IMR-90 (cell line): ENCODE measurements at regions not wholly inside any gene's neighbourhood (a gene's known extent, or its start where the extent isn't known, plus 50 kb on each side); places are given as distances from the start of the nearest gene placed in this dataset.

Experiments
- ATAC-seq: fragments of 200-7000 bp; cut with Tn5 transposase; 2 replicates; pipeline ENCODE4 v1.9.1; 2020; ENCODE audit warnings: low read depth, mild to moderate bottlenecking, moderate library complexity
- BruUV-seq: library from RNA; stranded (reverse); fragments of 400-500 nt; replicated peaks from 2 replicates; lab custom pipeline; 2021; lab: Mats Ljungman, UMichigan
- CTCF ChIA-PET: fragments of 300-600 bp; formaldehyde crosslinking; extraction: SDS; loops from one replicate; lab custom pipeline; 2021; ENCODE audit warnings: antibody characterized with exemption; lab: Yijun Ruan, JAX
- POLR2A ChIA-PET: fragments of 300-600 bp; sonication (Branson Sonifier 250); formaldehyde crosslinking; loops from one replicate; lab custom pipeline; 2022; ENCODE audit warnings: antibody characterized with exemption; ENCODE audit not compliant: unreplicated experiment; lab: Charles Lee
- DNase-seq: peaks from one replicate; pipeline ENCODE4 v3.0.0; 2013
- H2AFZ ChIP-seq: replicated peaks from 2 replicates; pipeline ENCODE3; 2013; ENCODE audit warnings: low read length, mild to moderate bottlenecking; ENCODE audit not compliant: poor library complexity
- H2AK5ac ChIP-seq: 2 replicates; pipeline ENCODE4 v1.6.1; 2013; ENCODE audit warnings: low read depth, low read length, inconsistent platforms
- H2AK9ac ChIP-seq: replicated peaks from 2 replicates; pipeline ENCODE3; 2013; ENCODE audit warnings: mild to moderate bottlenecking, low read depth, low read length, moderate library complexity; ENCODE audit not compliant: poor library complexity
- H2BK120ac ChIP-seq: 2 replicates; pipeline ENCODE4 v1.6.1; 2013; ENCODE audit warnings: low read depth, low read length, inconsistent platforms
- H2BK15ac ChIP-seq: 3 replicates; pipeline ENCODE4 v1.6.1; 2013; ENCODE audit warnings: low read depth, low read length, inconsistent platforms
- H2BK20ac ChIP-seq: 2 replicates; pipeline ENCODE4 v1.6.1; 2013; ENCODE audit warnings: low read depth, mild to moderate bottlenecking, inconsistent platforms, low read length, moderate library complexity
- H2BK5ac ChIP-seq: 2 replicates; pipeline ENCODE4 v1.6.1; 2013; ENCODE audit warnings: mild to moderate bottlenecking, low read depth, low read length, inconsistent platforms; ENCODE audit not compliant: poor library complexity, severe bottlenecking
- H3K14ac ChIP-seq: replicated peaks from 2 replicates; pipeline ENCODE4 v1.6.1; 2013; ENCODE audit warnings: low read depth, low read length, inconsistent platforms
- H3K18ac ChIP-seq: 2 replicates; pipeline ENCODE4 v1.6.1; 2013; ENCODE audit warnings: low read depth, low read length, control low read depth
- H3K23ac ChIP-seq: 2 replicates; pipeline ENCODE4 v1.6.1; 2013; ENCODE audit warnings: low read depth, low read length, inconsistent platforms
- H3K27ac ChIP-seq: 2 replicates; pipeline ENCODE4 v1.5.1; 2013; ENCODE audit warnings: mild to moderate bottlenecking, control low read depth, low read length; ENCODE audit not compliant: insufficient read depth
- H3K27me3 ChIP-seq: 2 replicates; pipeline ENCODE4 v1.6.1; 2013; ENCODE audit warnings: low read length; ENCODE audit not compliant: control insufficient read depth, insufficient read depth
- H3K36me3 ChIP-seq: 2 replicates; pipeline ENCODE4 v1.6.1; 2013; ENCODE audit warnings: low read length, mixed read lengths; ENCODE audit not compliant: control insufficient read depth, insufficient read depth
- H3K4ac ChIP-seq: 2 replicates; pipeline ENCODE4 v1.6.1; 2013; ENCODE audit warnings: low read depth, low read length, inconsistent platforms
- H3K4me1 ChIP-seq: 2 replicates; pipeline ENCODE4 v1.6.1; 2013; ENCODE audit warnings: low read length, mixed read lengths; ENCODE audit not compliant: control insufficient read depth, insufficient read depth
- H3K4me2 ChIP-seq: 2 replicates; pipeline ENCODE4 v1.6.1; 2013; ENCODE audit warnings: low read depth, mild to moderate bottlenecking, control low read depth, low read length, moderate library complexity
- H3K4me3 ChIP-seq: 2 replicates; pipeline ENCODE4 v1.5.1; 2013; ENCODE audit warnings: low read depth, mild to moderate bottlenecking, control low read depth, low read length, moderate library complexity; ENCODE audit not compliant: insufficient read depth
- H3K56ac ChIP-seq: 2 replicates; pipeline ENCODE4 v1.6.1; 2013; ENCODE audit warnings: low read length, inconsistent platforms; ENCODE audit not compliant: insufficient read depth; ENCODE audit errors: extremely low read depth
- H3K79me1 ChIP-seq, 2 experiments: 2 replicates each; pipeline ENCODE4 v1.6.1; 2013; ENCODE audit warnings: low read length in 2 of 2, inconsistent platforms in 1 of 2, low read depth in 1 of 2
- H3K9ac ChIP-seq: 2 replicates; pipeline ENCODE4 v1.6.1; 2013; ENCODE audit warnings: low read depth, low read length, control low read depth
- H3K9me1 ChIP-seq: 2 replicates; pipeline ENCODE4 v1.6.1; 2013; ENCODE audit warnings: low read length, inconsistent platforms; ENCODE audit not compliant: insufficient read depth
- H3K9me3 ChIP-seq: 2 replicates; pipeline ENCODE4 v1.6.1; 2013; ENCODE audit warnings: low read length; ENCODE audit not compliant: control insufficient read depth, insufficient read depth
- H4K20me1 ChIP-seq: 2 replicates; pipeline ENCODE4 v1.6.1; 2013; ENCODE audit warnings: low read length, inconsistent platforms; ENCODE audit not compliant: insufficient read depth
- H4K5ac ChIP-seq: 2 replicates; pipeline ENCODE4 v1.6.1; 2013; ENCODE audit warnings: mild to moderate bottlenecking, low read depth, low read length, control low read depth
- H4K8ac ChIP-seq, 2 experiments: 2 replicates each; pipeline ENCODE4 v1.6.1; 2013; ENCODE audit warnings: low read depth in 2 of 2, low read length in 2 of 2, control low read depth in 1 of 2, inconsistent platforms in 1 of 2
- H4K91ac ChIP-seq: 2 replicates; pipeline ENCODE4 v1.6.1; 2013; ENCODE audit warnings: low read depth, low read length, inconsistent platforms; ENCODE audit not compliant: insufficient read depth
- BHLHE40 ChIP-seq: fragments of 150-350 bp; IDR thresholded peaks from 2 replicates; pipeline ENCODE4 v1.6.1; 2016; ENCODE audit warnings: mild to moderate bottlenecking, low read depth, low read length
- MAFK ChIP-seq: IDR thresholded peaks from 2 replicates; pipeline ENCODE4 v1.6.1; 2012; ENCODE audit warnings: low read depth, low read length, improper control_type of control experiment
- MAZ ChIP-seq: IDR thresholded peaks from 2 replicates; pipeline ENCODE4 v1.6.1; 2012; ENCODE audit warnings: low read depth, mild to moderate bottlenecking, low read length, improper control_type of control experiment, moderate library complexity, borderline replicate concordance
- MXI1 ChIP-seq: IDR thresholded peaks from 2 replicates; pipeline ENCODE4 v1.6.1; 2012; ENCODE audit warnings: low read depth, mild to moderate bottlenecking, low read length, moderate library complexity, borderline replicate concordance
- NFE2L2 ChIP-seq: fragments of 150-350 bp; IDR thresholded peaks from 2 replicates; pipeline ENCODE4 v1.6.1; 2016; ENCODE audit warnings: low read depth, mild to moderate bottlenecking, low read length
- POLR2A ChIP-seq: IDR thresholded peaks from 2 replicates; pipeline ENCODE4 v1.6.1; 2012; ENCODE audit warnings: mild to moderate bottlenecking, low read depth, low read length
- RCOR1 ChIP-seq: IDR thresholded peaks from 2 replicates; pipeline ENCODE4 v1.6.1; 2012; ENCODE audit warnings: mild to moderate bottlenecking, low read length, improper control_type of control experiment; ENCODE audit not compliant: insufficient replicate concordance
- WGBS, 2 experiments: methylation state at CpG; one replicate each; pipeline versions ENCODE4 v1.1.5 to v1.1.7; 2013; ENCODE audit warnings: missing lambda C conversion rate in 2 of 2; ENCODE audit not compliant: insufficient read length in 1 of 2; ENCODE audit errors: extremely low coverage in 2 of 2; 5-methylcytosine and 5-hydroxymethylcytosine counted together
- dilution Hi-C: fragments of 300-500 bp; cut with HindIII; formaldehyde crosslinking; loops from one replicate; pipeline ENCODE4 v1.14.3; 2018; ENCODE audit warnings: low sequenced_read_pairs; ENCODE audit not compliant: unreplicated experiment
- in situ Hi-C: fragments of 300-500 bp; cut with MboI; formaldehyde crosslinking; loops from 3 replicates; pipeline ENCODE4 v1.14.3; 2019; ENCODE audit warnings: low sequenced_read_pairs, inconsistent platforms, mixed read lengths
- intact Hi-C: fragments of 100-400 bp; cut with micrococcal nuclease; formaldehyde crosslinking; loops from 2 replicates; pipeline ENCODE4 v1.10.0; 2022
- TF ChIP-seq, protein P1 (sequence below): fragments of 150-350 bp; IDR thresholded peaks from 2 replicates; pipeline ENCODE4 v1.6.1; 2017; ENCODE audit warnings: mild to moderate bottlenecking, antibody characterized with exemption, low read length, low read depth

DNA sequence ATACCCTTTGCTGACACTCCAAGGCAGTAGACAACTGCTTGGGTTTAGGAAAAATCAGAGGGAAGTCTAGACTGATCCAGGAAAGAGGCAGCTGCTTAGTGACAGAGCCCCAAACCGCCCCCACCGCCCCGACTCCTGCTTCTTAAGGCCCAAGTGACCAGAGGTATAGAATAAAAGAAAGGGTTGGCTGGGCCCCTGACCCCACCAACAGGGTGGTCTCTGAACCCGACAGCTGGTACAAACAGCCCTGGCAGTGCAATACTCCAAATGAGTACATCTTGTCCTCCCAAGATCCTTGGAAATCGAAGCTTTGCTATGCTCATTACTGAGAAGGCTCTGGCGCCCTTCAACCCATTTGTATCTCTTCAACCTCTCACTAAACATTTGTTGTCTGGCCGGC is 60.6 kb downstream of the PABIR2 start:
- ChIA-PET CTCF (no interaction called here), POLR2A (no interaction called here)
- H3K9ac ChIP-seq: no peak overlapping the region
- peak overlapping the region; percentile 37; the same call in 1 of the 2 replicates for H3K27ac ChIP-seq
- dilution Hi-C loops: no loop called here
- peaks cover 10% of the 10 kb centered on the region; the same call in 1 of the 2 replicates for H3K9me1 ChIP-seq
- H3K27me3 ChIP-seq: peaks cover 3% of the 10 kb centered on the region; the same call in 1 of the 2 replicates
- peak overlapping the region; percentile 58; the same call in 1 of the 2 replicates for H4K91ac ChIP-seq
- H2BK20ac ChIP-seq: peak overlapping the region; percentile 82
- H3K4me2 ChIP-seq: no peak overlapping the region
- WGBS, 2 experiments: no CpG with 5 or more reads among the region's 7 CpGs
- H3K23ac ChIP-seq: 0 out of 2 replicates have a peak overlapping the region, but pooled peaks have one; percentile 43
- H3K56ac ChIP-seq: no peak overlapping the region
- H3K36me3 ChIP-seq: no peaks in the 10 kb centered on the region
- H2BK120ac ChIP-seq: peak overlapping the region; percentile 86
- no TSS peak for BruUV-seq
- ATAC-seq (no peak), DNase-seq (no peak)
- 0 out of 3 replicates have a peak overlapping the region, but pooled peaks have one; percentile 35 for H2BK15ac ChIP-seq
- in situ Hi-C loops: no loop called here
- H3K14ac ChIP-seq: no peak overlapping the region
- intact Hi-C loops: no loop called here
- H3K79me1 ChIP-seq: no peaks in the 10 kb centered on the region
- H3K18ac ChIP-seq: no peak overlapping the region; the same call in 1 of the 2 replicates
- no peak overlapping the region for H2AFZ ChIP-seq
- TF ChIP-seq MAZ (no peak), MAFK (no peak), RCOR1 (no peak), NFE2L2 (no peak), BHLHE40 (no peak), POLR2A (no peak), MXI1 (no peak)
- TF ChIP-seq, protein P1, sequence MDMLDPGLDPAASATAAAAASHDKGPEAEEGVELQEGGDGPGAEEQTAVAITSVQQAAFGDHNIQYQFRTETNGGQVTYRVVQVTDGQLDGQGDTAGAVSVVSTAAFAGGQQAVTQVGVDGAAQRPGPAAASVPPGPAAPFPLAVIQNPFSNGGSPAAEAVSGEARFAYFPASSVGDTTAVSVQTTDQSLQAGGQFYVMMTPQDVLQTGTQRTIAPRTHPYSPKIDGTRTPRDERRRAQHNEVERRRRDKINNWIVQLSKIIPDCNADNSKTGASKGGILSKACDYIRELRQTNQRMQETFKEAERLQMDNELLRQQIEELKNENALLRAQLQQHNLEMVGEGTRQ: no peak
- peak overlapping the region; percentile 73 for H3K4ac ChIP-seq
- H2BK5ac ChIP-seq: no peak overlapping the region
- 0 out of 4 replicates have a peak overlapping the region, but pooled peaks of 1 of the 2 experiments have one; percentile 74 for H4K8ac ChIP-seq
- no peak overlapping the region for H2AK9ac ChIP-seq
- H4K20me1 ChIP-seq: no peaks in the 10 kb centered on the region
- peaks cover 2% of the 10 kb centered on the region; the same call in 1 of the 2 replicates for H3K9me3 ChIP-seq
- H4K5ac ChIP-seq: peak overlapping the region; percentile 41; the same call in 1 of the 2 replicates
- H3K4me1 ChIP-seq: peaks cover 12% of the 10 kb centered on the region
- no peak overlapping the region for H3K4me3 ChIP-seq
- H2AK5ac ChIP-seq: no peak overlapping the region
